K562 (cell line): ENCODE measurements at regions not wholly inside any gene's neighbourhood (a gene's known extent, or its start where the extent isn't known, plus 50 kb on each side); places are given as distances from the start of the nearest gene placed in this dataset.

Experiments used
- ATAC-seq: fragments of 200-7000 bp; cut with Tn5 transposase; 3 replicates; pipeline ENCODE4 v1.9.1; 2020; ENCODE audit warnings: moderate library complexity
- BruUV-seq: library from RNA; stranded (reverse); fragments of 400-500 nt; replicated peaks from 2 replicates; lab custom pipeline; 2021; lab: Mats Ljungman, UMichigan
- CTCF ChIA-PET: fragments of 300-600 bp; formaldehyde crosslinking; extraction: SDS; loops from one replicate; lab custom pipeline; 2021; ENCODE audit warnings: low intra/inter-chr PET ratio; lab: Yijun Ruan, JAX
- POLR2A ChIA-PET: fragments of 300-600, 350-650 bp; sonication (Branson Sonifier 250); formaldehyde crosslinking; extraction: SDS; loops from one replicate; lab custom pipeline; 2021; ENCODE audit warnings: antibody characterized with exemption, inconsistent platforms; lab: Yijun Ruan, JAX
- DNase-seq, 4 experiments: peaks; one replicate each; pipeline versions ENCODE4 v3.0.0 to v3.0.0-alpha.2; 2011 to 2018; ENCODE audit warnings: low spot score in 3 of 4, mixed read lengths in 3 of 4; ENCODE audit errors: extremely low read depth in 1 of 4
- FAIRE-seq: peaks from 2 replicates; lab custom pipeline; 2011; peaks lifted over from hg19 to GRCh38; lab: Jason Lieb, UNC
- H2AFZ ChIP-seq: 2 replicates; pipeline ENCODE4 v1.6.0; 2011; ENCODE audit warnings: low read depth, low read length, control low read depth, inconsistent platforms
- H3K27ac ChIP-seq: fragments of 200-600 bp; 3 replicates; pipeline ENCODE4 v1.8.0; 2011; ENCODE audit warnings: low read depth, mild to moderate bottlenecking, control low read depth, inconsistent platforms, low read length, moderate library complexity, mixed read lengths; ENCODE audit errors: extremely low read depth
- H3K27me3 ChIP-seq, 2 experiments: fragments of 300-600 bp in 1 of 2; 2 replicates in 1 of 2; 3 replicates in 1 of 2; pipeline versions ENCODE4 v1.6.0 to v1.8.0; 2011; ENCODE audit warnings: inconsistent platforms in 2 of 2, low read length in 2 of 2, mild to moderate bottlenecking in 1 of 2, mixed read lengths in 1 of 2, moderate library complexity in 1 of 2; ENCODE audit not compliant: control insufficient read depth in 2 of 2, insufficient read depth in 2 of 2
- H3K36me3 ChIP-seq: fragments of 300-600 bp; 3 replicates; pipeline ENCODE4 v1.8.0; 2011; ENCODE audit warnings: mild to moderate bottlenecking, low read length, inconsistent platforms; ENCODE audit not compliant: control insufficient read depth, insufficient read depth
- H3K4me1 ChIP-seq, 2 experiments: fragments of 200-600 bp in 1 of 2; replicated peaks in 1 of 2; 2 replicates in 1 of 2; 3 replicates in 1 of 2; pipeline versions ENCODE4 v1.5.1 to v1.8.0; 2011; ENCODE audit warnings: inconsistent platforms in 2 of 2, low read length in 2 of 2, mild to moderate bottlenecking in 1 of 2, mixed read lengths in 1 of 2, moderate library complexity in 1 of 2; ENCODE audit not compliant: control insufficient read depth in 2 of 2, insufficient read depth in 2 of 2
- H3K4me2 ChIP-seq: 2 replicates; pipeline ENCODE4 v1.6.1; 2011; ENCODE audit warnings: low read length, control low read depth, inconsistent platforms, mixed read lengths; ENCODE audit not compliant: insufficient read depth
- H3K4me3 ChIP-seq: fragments of 200-600 bp; sonication (generic), shearing (Covaris generic); 2 replicates; pipeline ENCODE4 v1.5.1; 2016; ENCODE audit warnings: control low read depth, inconsistent platforms
- H3K79me2 ChIP-seq: fragments of 200-600 bp; 3 replicates; pipeline ENCODE4 v1.8.0; 2011; ENCODE audit warnings: low read length, inconsistent platforms; ENCODE audit not compliant: control insufficient read depth, insufficient read depth
- H3K9ac ChIP-seq, 2 experiments: 2 replicates each; pipeline versions ENCODE4 v1.6.0 to v1.6.1; 2011; ENCODE audit warnings: low read depth in 2 of 2, low read length in 2 of 2, control low read depth in 1 of 2, inconsistent platforms in 1 of 2, mild to moderate bottlenecking in 1 of 2, mixed read lengths in 1 of 2; ENCODE audit not compliant: insufficient read depth in 1 of 2
- H3K9me1 ChIP-seq: one replicate; pipeline ENCODE4 v1.6.0; 2011; ENCODE audit warnings: inconsistent platforms, mild to moderate bottlenecking, low read length, moderate library complexity; ENCODE audit not compliant: control insufficient read depth, insufficient read depth
- H3K9me3 ChIP-seq: replicated peaks from 2 replicates; pipeline ENCODE4 v1.5.1; 2011; ENCODE audit warnings: low read depth, low read length, inconsistent platforms; ENCODE audit not compliant: control insufficient read depth, insufficient read depth
- H4K20me1 ChIP-seq: replicated peaks from 2 replicates; pipeline ENCODE4 v1.6.1; 2011; ENCODE audit warnings: low read length, inconsistent platforms, mixed read lengths; ENCODE audit not compliant: control insufficient read depth, insufficient read depth
- ARNT ChIP-seq, 2 experiments: fragments of 450-650 bp; IDR thresholded peaks; 2 replicates each; pipeline ENCODE4 v1.6.1; 2016; ENCODE audit warnings: mild to moderate bottlenecking in 1 of 2
- ASH1L ChIP-seq: fragments of 450-650 bp; IDR thresholded peaks from 2 replicates; pipeline ENCODE4 v1.6.1; 2018; ENCODE audit warnings: borderline replicate concordance, mild to moderate bottlenecking, low read depth; ENCODE audit not compliant: partially characterized antibody
- GATA2 ChIP-seq: sonication (generic); formaldehyde crosslinking; IDR thresholded peaks from 2 replicates; pipeline ENCODE4 v1.4.0; 2020; ENCODE audit warnings: mild to moderate bottlenecking, missing genetic modification reagents
- HSF4 ChIP-seq: fragments of 250-450 bp; sonication (Bioruptor Pico); IDR thresholded peaks from 2 replicates; pipeline ENCODE4 v2.1.2; 2022; ENCODE audit warnings: mild to moderate bottlenecking, moderate library complexity, borderline replicate concordance
- MTA3 ChIP-seq: fragments of 450-650 bp; formaldehyde crosslinking; IDR thresholded peaks from 2 replicates; pipeline ENCODE4 v1.6.1; 2017; ENCODE audit warnings: mild to moderate bottlenecking, borderline replicate concordance
- RAD21 ChIP-seq, 2 experiments: fragments of 250-450 bp in 1 of 2; fragments of 450-650 bp in 1 of 2; sonication (Bioruptor Pico) in 1 of 2; formaldehyde crosslinking in 1 of 2; IDR thresholded peaks in 1 of 2; conservative IDR thresholded peaks in 1 of 2; 2 replicates each; pipeline versions ENCODE4 v1.4.0 to v1.8.0; 2020 to 2022; ENCODE audit warnings: mild to moderate bottlenecking in 2 of 2, moderate library complexity in 1 of 2
- SREBF1 ChIP-seq: fragments of 150-350 bp; IDR thresholded peaks from 2 replicates; pipeline ENCODE4 v1.6.1; 2014; ENCODE audit warnings: antibody characterized with exemption, low read depth, low read length, borderline replicate concordance
- ZNF134 ChIP-seq: fragments of 250-450 bp; sonication (Bioruptor Pico); conservative IDR thresholded peaks from 2 replicates; pipeline ENCODE4 v1.4.0; 2020
- ZNF24 ChIP-seq: fragments of 450-650 bp; IDR thresholded peaks from 2 replicates; pipeline ENCODE4 v1.6.1; 2016
- ZNF695 ChIP-seq: fragments of 450-650 bp; formaldehyde crosslinking; IDR thresholded peaks from 2 replicates; pipeline ENCODE4 v1.4.0; 2020; ENCODE audit warnings: mild to moderate bottlenecking, moderate library complexity
- WGBS: fragments of 100-300 bp; shearing (Covaris generic); methylation state at CpG from one replicate; pipeline ENCODE4 v1.1.6; 2016; ENCODE audit warnings: low coverage, mixed read lengths; ENCODE audit not compliant: insufficient coverage; ENCODE audit errors: missing lambda C conversion rate; 5-methylcytosine and 5-hydroxymethylcytosine counted together
- in situ Hi-C: fragments of 300-500 bp; cut with MboI; formaldehyde crosslinking; loops from 4 replicates; pipeline ENCODE4 v1.15.0; 2018; ENCODE audit warnings: inconsistent platforms, mixed read lengths
- intact Hi-C: fragments of 100-400 bp; cut with micrococcal nuclease; formaldehyde crosslinking; loops from 2 replicates; pipeline ENCODE4 v1.14.2; 2022
- TF ChIP-seq, protein P1 (sequence below): fragments of 250-450 bp; sonication (Bioruptor Pico); IDR thresholded peaks from 2 replicates; pipeline ENCODE4 v1.5.0; 2021; ENCODE audit warnings: mild to moderate bottlenecking, borderline replicate concordance

DNA sequence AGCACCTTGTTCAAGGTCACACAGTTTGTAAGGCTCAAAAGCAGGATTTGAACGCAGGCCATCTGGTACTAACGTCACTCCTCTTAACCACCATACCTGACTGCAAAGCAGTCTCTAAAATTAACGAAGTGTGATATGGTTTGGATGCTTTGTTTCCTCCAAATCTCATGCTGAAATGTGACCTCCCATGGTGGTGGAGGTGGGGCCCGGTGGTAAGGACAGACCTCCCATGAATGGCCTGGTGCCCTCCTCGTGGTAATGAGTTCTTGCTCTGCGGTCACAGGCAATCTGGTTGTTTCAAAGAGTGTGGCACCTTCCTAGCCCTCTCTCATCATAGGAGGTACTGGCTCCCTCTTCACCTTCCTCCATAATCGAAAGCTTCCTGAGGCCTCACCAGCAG is 102.2 kb upstream of the BCL2L14 start:
- Histone ChIP-seq H3K27me3 (peaks cover 3 to 36% of the 10 kb centered on the region in 2 experiments; a peak in 3 of 5 replicates), H3K4me1 (no peaks in the 10 kb centered on the region; a peak in 1 of 5 replicates), H3K36me3 (no peaks in the 10 kb centered on the region), H3K27ac (no peak overlapping the region), H4K20me1 (no peaks in the 10 kb centered on the region), H3K79me2 (no peaks in the 10 kb centered on the region), H3K9me1 (no peaks in the 10 kb centered on the region), H3K9ac (no peak overlapping the region), H3K4me3 (no peak overlapping the region), H3K4me2 (no peak overlapping the region), H3K9me3 (no peaks in the 10 kb centered on the region), H2AFZ (no peak overlapping the region)
- ATAC-seq = no peak
- 0% methylated on average over 7 of the region's 7 CpGs for WGBS
- BruUV-seq = no TSS peak
- intact Hi-C loops = no loop called here
- FAIRE-seq = no peak
- in situ Hi-C loops = no loop called here
- TF ChIP-seq MTA3 (no peak), HSF4 (CRISPR knock-in tag) (no peak), ARNT (IDR thresholded peaks at IDR 0.05) (no peak), ZNF24 (no peak), ZNF134 (CRISPR knock-in tag) (no peak), GATA2 (CRISPR knock-in tag) (no peak), ZNF695 (CRISPR knock-in tag) (no peak), ASH1L (no peak), RAD21 (CRISPR knock-in tag; conservative IDR thresholded peaks at IDR 0.05 in 1 of 2, IDR thresholded peaks at IDR 0.05 in 1 of 2) (no peak), SREBF1 (no peak)
- TF ChIP-seq, protein P1, sequence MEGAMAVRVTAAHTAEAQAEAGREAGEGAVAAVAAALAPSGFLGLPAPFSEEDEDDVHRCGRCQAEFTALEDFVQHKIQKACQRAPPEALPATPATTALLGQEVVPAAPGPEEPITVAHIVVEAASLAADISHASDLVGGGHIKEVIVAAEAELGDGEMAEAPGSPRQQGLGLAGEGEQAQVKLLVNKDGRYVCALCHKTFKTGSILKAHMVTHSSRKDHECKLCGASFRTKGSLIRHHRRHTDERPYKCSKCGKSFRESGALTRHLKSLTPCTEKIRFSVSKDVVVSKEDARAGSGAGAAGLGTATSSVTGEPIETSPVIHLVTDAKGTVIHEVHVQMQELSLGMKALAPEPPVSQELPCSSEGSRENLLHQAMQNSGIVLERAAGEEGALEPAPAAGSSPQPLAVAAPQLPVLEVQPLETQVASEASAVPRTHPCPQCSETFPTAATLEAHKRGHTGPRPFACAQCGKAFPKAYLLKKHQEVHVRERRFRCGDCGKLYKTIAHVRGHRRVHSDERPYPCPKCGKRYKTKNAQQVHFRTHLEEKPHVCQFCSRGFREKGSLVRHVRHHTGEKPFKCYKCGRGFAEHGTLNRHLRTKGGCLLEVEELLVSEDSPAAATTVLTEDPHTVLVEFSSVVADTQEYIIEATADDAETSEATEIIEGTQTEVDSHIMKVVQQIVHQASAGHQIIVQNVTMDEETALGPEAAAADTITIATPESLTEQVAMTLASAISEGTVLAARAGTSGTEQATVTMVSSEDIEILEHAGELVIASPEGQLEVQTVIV (CRISPR knock-in tag) = no peak
- ChIA-PET POLR2A (no interaction called here), CTCF (interaction anchor here (0.6 kb wide), 1 partner anchor 212 kb away, joined by 3 read pairs; no protein-coding TSS in a partner anchor)
- no peak for DNase-seq
